H1 (cell line): ENCODE measurements at regions not wholly inside any gene's neighbourhood (a gene's known extent, or its start where the extent isn't known, plus 50 kb on each side); places are given as distances from the start of the nearest gene placed in this dataset.

Source experiments
- EZH2 ChIP-seq: fragments of 200-600 bp; sonication (generic); IDR thresholded peaks from 2 replicates; pipeline ENCODE4 v1.7.1; 2012; ENCODE audit warnings: low read depth, mild to moderate bottlenecking, moderate library complexity, low read length, inconsistent platforms; ENCODE audit not compliant: severe bottlenecking
- TF ChIP-seq, protein P1 (sequence below), 3 experiments: IDR thresholded peaks; 1 replicate in 2 of 3; 2 replicates in 1 of 3; pipeline versions ENCODE4 v1.5.1 to v1.6.1; 2011; ENCODE audit warnings: low read length in 3 of 3, mild to moderate bottlenecking in 3 of 3, inconsistent platforms in 2 of 3, low read depth in 1 of 3, moderate library complexity in 1 of 3; ENCODE audit not compliant: insufficient read depth in 1 of 3; ENCODE audit errors: control extremely low read depth in 1 of 3

GRCh38 chr14:97337670-97338069 is 540.5 kb downstream of the VRK1 start:
- TF ChIP-seq, protein P1, sequence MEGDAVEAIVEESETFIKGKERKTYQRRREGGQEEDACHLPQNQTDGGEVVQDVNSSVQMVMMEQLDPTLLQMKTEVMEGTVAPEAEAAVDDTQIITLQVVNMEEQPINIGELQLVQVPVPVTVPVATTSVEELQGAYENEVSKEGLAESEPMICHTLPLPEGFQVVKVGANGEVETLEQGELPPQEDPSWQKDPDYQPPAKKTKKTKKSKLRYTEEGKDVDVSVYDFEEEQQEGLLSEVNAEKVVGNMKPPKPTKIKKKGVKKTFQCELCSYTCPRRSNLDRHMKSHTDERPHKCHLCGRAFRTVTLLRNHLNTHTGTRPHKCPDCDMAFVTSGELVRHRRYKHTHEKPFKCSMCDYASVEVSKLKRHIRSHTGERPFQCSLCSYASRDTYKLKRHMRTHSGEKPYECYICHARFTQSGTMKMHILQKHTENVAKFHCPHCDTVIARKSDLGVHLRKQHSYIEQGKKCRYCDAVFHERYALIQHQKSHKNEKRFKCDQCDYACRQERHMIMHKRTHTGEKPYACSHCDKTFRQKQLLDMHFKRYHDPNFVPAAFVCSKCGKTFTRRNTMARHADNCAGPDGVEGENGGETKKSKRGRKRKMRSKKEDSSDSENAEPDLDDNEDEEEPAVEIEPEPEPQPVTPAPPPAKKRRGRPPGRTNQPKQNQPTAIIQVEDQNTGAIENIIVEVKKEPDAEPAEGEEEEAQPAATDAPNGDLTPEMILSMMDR (IDR thresholded peaks at IDR 0.05; ENCODE audit: control extremely low read depth in 1 of 3, insufficient read depth in 1 of 3, low read depth in 1 of 3, low read length in 3 of 3) = no peak
- no peak for TF ChIP-seq EZH2
